Nucleus accumbens (tissue), 56 donors: ENCODE measurements at regions not wholly inside any gene's neighbourhood (a gene's known extent, or its start where the extent isn't known, plus 50 kb on each side); places are given as distances from the start of the nearest gene placed in this dataset.
"Not testable (repeated sequence)": the region's sequence is repeated elsewhere in the genome, so short reads cannot be mapped to it uniquely, and the experiment has no call there.

Experiments
- DNase-seq, 56 donors: peaks; one replicate each; lab custom pipeline; 2025; lab: John Stamatoyannopoulos, UW

DNA sequence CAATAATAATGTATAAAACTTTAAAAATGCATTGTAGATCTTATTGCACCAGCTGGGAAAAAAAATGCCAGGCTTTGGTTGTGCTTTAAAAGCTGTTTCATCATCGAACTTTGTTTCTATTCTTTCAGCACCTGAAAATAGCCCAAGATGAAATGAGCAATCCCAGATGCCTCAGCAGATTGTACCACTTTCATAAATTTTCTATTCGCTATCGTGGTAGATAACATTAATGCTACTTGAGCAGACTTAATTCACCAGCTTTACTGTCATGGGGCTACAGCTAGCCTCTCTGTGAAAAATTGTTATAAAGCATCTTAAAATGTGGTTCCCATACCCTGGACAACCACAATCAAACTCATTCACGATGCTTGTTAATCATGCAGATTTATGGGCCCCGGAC, 599.6 kb upstream of the HS3ST1 start:
- DNase-seq = no peak

DNA sequence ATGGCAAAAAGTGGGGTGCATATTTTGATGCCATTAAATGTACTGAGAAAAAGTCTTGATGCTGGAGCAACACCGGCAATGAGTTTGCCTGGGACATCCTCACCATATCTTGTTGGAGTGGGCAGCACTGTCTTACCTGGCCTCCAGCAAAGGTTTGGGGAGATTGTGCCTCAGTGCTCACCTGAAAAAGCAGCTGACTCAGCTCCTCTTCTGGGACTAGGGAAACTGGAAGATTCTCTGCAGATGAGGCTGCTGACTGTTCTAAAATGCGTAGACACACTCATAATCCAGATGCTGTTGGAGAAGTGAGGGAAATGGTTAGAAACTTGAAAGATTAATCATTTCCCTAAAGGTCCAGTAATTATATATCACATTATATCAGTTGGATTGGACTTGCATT, 593.7 kb upstream of the HS3ST1 start:
- no peak for DNase-seq

DNA sequence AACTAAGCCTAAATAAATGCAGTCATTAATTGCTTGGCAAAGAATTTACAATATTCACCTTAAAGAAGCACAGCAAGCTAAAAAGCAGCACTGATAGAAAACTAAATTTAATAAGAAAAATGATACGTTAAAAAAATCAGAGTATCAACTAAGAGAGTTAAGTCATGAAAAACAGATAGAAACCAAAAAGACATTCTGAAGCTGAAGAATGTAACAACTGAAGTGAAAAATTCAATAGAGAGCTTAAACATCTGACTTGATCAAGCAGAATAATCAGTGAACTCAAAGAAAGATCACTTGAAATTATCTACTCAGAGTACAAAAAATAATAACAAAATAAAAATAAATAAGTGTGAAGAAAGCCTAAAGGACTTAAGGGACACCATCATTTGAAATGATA, 588.0 kb upstream of the HS3ST1 start:
- DNase-seq = no peak

DNA sequence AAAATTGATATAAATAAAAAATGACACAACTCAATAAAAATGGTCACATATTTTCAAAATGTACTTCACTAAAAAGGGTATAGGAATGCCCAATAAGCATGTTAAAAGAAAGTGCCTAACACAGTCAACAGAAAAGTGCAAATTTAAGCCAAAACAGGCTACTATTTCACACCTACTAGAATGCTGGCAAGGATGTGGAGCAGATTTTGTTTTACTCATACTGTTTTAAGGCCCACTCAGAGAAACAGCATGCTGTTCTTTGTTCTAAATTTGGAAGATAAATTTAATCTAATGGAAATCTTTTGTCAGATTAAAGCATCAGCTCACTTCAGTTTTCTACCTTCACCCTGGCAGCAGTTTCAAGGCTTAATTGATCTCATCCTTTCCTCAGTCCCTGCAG, 576.8 kb upstream of the HS3ST1 start:
- DNase-seq = no peak

DNA sequence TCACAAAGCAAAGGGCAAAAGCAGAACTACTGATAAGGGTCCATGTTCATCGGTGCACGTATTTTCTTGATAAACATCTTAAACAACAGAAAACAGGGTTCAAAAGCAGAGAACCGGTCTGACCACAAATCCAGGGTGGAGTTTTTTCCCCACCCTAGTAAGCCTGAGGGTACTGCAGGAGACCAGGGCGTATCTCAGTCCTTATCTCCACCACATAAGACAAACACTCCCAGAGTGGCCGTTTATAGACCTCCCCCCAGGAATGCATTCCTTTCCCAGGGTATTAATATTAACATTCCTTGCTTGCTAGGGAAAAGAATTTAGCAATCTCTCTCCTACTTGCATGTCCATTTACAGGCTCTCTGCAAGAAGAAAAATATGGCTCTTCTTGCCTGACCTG, 567.9 kb upstream of the HS3ST1 start:
- not testable (repeated sequence) for DNase-seq

DNA sequence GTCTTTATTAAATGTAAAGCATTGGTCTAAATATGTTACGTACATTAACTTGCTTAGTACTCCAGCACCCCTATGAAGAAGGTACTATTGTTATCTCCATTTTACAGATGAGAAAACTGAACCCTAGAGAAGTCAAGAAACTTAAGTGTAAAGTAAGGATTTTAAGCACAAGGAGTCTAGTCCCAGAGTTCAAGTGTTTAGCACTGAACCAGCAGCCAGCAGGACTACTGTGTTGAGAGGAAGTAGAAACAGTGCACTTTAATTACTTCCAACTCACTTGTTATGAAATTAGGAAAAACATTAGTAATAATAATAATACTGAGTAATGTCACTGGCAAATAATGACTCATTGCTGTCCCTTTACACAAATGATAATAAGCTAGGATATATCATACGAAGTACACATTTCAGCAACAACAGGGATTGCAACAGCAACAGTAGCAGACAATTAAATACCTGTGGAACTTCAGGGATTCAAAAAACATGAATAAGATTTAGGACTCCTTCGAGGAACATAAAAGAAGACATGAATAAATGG, 548.1 kb upstream of the HS3ST1 start:
- DNase-seq = no peak

DNA sequence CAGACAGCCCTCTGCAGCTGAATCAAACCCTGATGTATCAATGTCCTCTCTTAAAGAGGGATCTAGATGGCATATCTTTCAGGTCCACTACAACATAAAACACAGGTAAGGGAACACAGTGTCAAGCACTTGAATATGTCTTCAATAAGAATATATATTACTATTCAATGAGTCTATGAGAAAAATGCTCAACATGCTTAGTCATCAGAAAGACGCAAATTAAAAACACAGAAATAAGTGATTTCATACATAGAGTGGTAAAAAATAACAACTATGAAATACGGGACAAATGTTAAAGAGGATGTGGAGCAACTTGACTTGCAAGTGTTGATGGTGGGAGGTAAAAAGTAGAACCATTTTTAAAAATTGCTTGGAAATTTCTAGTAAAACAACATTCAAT, 544.6 kb upstream of the HS3ST1 start:
- no peak for DNase-seq

DNA sequence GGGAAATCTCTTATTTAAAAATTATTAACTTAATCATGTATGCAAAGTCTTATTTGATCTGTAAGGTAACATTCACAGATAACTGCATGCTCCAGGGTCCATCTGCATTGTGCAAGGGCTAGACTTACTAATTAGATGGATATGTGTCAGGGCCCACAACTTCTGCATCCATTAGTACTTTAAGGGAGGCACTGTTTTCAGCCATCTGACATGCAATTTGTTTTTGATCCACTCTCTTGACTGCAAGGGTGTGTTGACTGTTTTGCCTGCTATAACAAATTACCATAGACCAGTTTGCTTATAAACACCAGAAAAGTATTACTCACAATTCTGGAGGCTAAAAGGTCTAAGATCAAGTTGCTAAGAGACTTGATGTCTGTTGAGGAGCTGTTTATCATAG, 542.1 kb upstream of the HS3ST1 start:
- no peak for DNase-seq

DNA sequence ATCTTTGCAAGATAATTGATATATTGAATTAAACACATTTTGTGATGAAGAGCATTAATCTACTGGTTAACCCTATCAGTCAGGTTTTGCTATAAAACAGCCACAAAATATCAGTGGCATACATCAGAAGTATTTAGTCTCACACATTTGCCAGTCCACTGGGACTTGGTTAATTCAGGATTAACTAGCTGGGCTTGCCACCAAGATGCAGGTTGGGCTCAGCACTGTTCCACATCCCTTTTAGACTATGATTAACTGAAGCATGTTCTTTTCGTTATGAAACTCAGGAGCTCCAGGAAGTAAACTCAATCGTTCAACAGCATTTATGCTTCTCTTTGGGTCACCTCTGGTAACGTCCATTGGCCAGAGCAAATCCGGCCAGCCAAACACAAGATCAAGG, 538.1 kb upstream of the HS3ST1 start:
- DNase-seq = no peak

DNA sequence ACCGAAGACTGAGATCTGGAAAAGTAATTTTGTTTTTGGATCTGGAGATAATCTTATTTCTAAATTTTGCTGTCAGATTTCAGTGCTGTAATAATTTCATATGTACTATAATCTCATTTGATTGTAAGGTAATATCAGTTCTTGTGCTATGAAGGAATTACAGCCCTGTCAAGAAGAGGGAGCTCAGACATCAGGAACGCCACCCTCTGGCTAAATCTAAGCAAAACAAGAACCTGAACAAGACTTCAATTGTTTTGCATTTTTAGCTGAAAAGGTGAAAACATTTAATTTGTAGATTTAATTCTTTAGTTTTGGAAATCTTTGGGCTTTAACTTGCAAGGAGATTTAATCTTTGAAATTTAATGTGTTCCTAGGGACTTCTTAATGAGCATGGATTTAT, 525.4 kb upstream of the HS3ST1 start:
- DNase-seq = peak in 4 of 56 donors; percentile 1 to 18 (median 2)

DNA sequence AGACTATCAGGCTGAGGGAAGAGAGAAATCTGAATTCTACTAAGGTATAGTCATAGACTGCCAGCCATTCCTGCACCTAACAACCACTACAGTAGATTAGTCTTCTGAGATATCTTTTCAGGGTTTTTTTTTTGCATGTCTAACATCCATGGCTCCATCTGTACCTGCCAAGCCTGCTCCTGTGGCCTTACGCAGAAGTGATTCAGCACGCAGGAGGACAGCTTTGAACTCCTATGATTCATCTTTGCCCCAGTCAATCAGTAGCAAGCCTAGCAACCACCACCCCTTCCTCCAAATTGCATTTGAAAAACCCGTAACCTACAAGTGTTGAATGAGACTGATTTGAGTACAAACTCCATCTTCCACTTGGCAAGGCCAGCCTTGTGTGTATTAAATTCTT, 520.7 kb upstream of the HS3ST1 start:
- DNase-seq = no peak

DNA sequence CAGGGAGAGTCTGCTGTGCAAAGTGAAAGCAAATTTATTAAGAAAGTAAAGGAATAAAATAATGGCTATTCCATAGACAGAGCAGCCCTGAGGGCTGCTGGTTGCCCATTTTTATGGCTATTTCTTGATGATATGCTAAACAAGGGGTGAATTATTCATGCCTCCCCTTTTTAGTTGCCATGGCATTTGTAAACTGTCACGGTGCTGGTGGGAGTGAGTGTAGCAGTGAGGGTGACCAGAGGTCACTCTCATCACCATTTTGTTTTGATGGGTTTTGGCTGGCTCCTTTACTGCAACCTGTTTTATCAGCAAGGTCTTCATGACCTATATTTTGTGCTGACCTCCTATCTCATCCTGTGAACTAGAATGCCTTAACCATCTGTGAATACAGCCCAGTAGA, 518.9 kb upstream of the HS3ST1 start:
- not testable (repeated sequence) for DNase-seq

DNA sequence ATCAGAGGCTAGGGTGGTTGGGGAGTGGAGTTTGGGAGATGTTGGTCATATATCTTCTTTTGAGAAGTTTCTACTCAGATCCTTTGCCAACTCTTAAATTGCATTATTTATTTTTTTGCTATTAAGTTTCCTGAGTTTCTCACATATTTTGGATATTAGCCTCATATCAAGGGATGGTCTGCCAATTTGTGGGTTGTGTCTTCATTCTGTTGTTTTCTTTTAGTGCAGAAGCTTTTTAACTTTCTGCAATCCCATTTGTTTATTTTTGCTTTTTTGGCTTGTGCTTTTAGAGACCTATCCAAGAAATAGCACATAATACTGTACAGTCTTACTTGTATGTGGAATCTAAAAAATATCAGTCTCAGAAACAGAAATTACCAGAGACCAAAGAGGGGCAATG, 509.2 kb upstream of the HS3ST1 start:
- no peak for DNase-seq

DNA sequence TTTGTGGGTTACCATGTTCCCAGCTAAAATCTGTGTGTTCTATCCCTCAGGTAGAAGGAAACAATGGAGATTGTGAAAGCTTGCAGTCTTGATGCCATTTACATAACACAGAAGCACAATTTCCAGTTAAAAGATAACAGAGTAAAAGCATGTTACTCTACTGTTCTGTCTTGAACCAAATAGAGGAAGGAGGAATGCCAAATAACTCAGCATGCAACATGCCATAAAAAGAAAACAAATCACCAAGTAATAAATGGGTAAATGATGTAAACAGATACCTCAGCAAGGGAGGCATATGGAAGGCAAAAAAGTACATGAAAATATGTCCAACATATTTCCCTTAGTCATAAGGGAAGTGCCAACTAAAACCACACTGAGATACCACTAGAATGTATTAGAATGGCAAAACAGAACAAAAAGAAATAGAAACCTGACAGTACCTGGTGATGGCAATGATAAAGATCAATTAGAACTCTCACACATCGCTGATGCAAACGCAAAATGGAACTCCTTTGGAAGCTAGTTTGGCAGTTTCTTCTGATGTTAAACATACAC, 502.6 kb upstream of the HS3ST1 start:
- DNase-seq = no peak

DNA sequence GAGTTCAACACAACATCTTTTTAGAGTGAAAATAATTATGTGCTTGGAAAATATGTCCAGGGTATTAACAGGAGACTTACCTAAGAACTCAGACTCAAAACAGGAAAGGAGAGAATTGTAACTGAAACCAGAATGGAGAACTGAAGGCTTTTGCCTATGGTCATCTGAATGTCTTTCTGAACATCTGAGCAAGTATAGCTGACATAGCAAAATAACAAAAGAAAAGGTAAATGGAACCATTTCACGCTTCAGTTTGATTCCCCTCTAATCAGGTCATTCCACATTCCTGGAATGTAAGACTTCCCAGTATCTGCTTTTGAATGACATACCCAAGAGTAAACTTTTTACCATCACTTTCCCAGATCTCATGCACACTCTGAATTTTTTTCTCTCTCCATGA, 500.4 kb upstream of the HS3ST1 start:
- DNase-seq = no peak

DNA sequence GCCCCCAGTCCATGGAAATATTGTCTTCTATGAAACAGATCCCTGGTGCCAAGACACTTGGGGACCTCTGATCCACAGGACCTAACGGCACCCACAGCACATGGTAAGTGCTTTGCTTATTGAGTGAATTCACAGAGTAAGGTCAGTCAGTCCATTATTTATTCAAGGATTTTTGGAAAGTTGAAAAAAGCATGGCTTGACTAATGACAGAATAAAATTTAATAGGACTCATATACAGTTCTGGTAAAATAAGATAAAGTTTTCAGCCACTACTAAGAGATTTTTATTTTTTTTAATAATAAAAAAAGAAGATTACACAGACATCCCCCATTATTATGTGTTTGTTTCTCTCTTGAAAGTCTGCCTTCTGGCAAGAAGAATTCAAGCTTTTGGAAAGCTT, 490.6 kb upstream of the HS3ST1 start:
- DNase-seq = no peak

DNA sequence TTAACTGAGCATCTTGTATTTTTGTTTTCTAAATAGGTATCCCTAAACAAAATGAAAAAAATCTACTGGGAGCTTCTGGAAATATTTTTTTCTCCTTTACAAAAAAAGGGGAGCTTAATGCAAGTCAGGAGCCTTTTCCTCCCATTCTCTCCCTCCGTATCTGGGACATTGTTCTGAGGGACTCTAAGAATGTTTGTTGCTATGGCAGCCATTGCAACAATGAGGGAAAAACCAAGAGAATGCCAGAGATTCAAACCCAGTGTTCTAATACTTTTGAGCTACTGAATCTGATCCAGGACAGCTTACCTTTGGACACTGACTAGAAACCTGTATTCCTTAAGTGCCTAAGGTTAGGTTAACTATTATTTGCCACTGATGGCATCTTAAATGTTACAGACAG, 485.7 kb upstream of the HS3ST1 start:
- no peak for DNase-seq

DNA sequence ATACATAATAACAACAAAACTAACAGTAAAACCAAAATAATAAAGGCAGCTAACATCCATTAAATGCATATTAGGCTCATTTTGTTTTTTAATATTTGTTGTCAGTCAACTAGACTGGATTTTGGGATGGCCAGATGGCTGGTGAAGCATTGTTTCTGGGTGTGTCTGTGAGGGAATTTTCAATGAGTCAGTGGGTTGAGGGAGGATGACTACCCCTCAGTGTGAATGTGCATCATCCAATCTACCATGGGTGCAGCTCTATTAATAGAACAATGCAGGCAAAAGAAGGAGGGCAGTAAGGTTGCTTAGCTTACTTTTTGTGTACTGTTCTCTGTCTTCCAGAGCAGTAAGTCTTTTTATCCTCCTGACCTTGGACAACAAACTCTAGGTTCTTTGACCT, 484.2 kb upstream of the HS3ST1 start:
- no peak for DNase-seq

DNA sequence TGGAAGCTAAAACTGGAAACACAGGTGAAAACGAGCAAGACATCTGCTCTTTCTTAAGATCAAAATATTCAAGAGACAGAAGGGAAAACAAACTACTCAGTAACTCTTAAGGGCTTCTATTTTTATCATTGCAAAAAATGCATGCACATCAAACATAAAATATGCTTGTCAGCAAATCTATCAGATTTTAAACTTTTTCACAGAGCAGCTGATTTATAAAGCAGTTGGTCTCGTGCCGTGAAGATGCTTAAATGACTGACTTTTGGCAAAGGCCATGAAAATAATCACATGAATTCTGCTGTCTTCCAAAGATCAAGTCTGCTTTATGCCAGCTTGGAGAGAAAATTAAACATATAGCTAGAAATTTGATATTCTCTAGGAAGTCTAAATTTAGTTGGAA, 482.1 kb upstream of the HS3ST1 start:
- DNase-seq = no peak

DNA sequence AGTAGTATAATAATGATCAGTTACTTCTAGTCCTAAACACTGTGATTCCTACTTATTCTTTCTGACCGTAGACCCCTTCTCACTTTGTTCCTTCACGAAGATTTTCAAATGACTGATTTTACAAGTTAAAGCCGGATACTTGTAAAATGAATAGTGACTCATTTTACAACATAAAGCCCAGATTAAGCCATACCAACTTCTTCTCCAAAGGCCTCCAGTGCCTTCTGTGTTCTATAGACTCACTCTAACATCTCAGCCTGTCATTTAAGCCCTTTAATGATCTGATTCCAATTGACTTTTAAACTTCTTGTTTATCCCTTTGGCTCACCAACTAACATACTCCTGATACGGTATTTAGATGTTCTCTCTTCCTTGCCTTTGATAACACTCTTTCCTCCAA, 480.0 kb upstream of the HS3ST1 start:
- DNase-seq = no peak

DNA sequence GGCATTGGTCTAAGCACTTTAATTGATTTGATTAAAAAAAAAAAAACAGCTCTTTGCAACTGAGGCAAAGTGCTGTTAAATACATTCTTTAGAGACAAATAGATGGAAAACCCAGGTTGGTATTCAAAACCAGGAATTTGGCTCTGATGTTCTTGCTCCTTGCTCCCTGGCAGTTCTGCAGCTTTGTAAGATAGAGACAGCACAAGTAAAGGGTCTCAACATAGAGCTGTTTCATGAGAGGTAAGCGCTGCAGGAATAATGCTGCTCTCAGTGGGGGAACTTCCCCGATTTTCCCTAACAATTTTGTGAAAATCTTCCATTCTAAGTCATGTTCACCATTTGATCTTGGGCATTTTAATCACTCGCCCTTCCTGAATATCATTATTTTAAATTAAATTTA, 479.5 kb upstream of the HS3ST1 start:
- no peak for DNase-seq

DNA sequence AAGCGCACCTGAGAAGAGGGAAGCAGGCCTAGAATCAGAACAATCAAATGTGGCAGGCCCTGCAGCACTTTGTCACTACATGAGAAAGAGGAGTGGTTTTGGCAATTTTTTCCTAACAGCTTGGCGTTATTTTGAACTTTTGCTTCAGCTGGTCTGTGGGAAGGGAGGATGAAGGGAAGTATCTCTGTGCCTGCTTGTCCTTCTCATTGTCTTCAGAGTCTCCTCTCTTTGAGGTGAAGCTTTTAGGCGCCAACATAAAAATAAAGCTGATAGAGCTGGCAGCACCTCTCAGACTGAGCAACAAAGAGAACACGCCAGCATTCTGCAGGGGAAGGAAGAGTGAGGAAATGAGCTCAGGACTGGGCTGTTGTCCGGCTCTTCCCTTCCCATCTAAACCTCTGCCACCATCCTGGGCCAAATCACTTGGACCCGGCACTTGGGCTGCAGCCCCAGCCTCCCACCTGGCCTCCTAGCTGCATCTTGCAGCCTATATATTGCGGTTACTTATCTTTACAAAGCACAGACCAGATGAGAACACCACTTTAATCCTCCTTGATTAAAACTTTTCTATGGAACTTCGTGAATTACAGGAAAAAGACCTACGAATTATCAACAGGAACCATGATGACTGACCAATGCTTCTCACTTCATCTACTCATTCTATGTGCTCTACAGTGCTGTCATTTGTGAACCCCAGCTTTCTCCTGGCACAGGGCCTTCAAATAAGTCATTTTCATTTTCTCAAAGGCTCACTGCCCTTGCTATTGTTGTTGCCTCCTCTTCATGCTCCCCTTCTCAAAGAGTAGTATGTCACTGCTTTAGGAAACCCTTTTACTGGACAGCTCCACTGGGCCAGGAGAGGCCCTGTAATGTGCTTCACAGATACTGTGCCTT, 476.4 kb upstream of the HS3ST1 start:
- DNase-seq = no peak
